Osteocyte (in vitro differentiated cells): ENCODE measurements at regions not wholly inside any gene's neighbourhood (a gene's known extent, or its start where the extent isn't known, plus 50 kb on each side); places are given as distances from the start of the nearest gene placed in this dataset.
A peak's percentile ranks its signal among the peaks of the same experiment; 100 is the strongest.

Source experiments
- DNase-seq: peaks from one replicate; pipeline ENCODE4 v3.0.0; 2021; ENCODE audit warnings: mixed read lengths; ENCODE audit not compliant: unreplicated experiment; ENCODE audit errors: extremely low spot score
- H3K27ac Mint-ChIP-seq: one replicate; pipeline ENCODE4 v1.8.0; 2021; ENCODE audit warnings: mild to moderate bottlenecking, mixed read lengths; ENCODE audit not compliant: unreplicated experiment
- H3K27me3 Mint-ChIP-seq: one replicate; pipeline ENCODE4 v1.8.0; 2021; ENCODE audit warnings: mixed read lengths; ENCODE audit not compliant: unreplicated experiment
- H3K36me3 Mint-ChIP-seq: one replicate; pipeline ENCODE4 v1.8.0; 2021; ENCODE audit warnings: mixed read lengths; ENCODE audit not compliant: unreplicated experiment
- H3K4me1 Mint-ChIP-seq: one replicate; pipeline ENCODE4 v1.8.0; 2021; ENCODE audit warnings: mixed read lengths; ENCODE audit not compliant: unreplicated experiment
- H3K4me3 Mint-ChIP-seq: one replicate; pipeline ENCODE4 v1.8.0; 2021; ENCODE audit warnings: mild to moderate bottlenecking, moderate library complexity, mixed read lengths; ENCODE audit not compliant: unreplicated experiment
- H3K9me3 Mint-ChIP-seq: one replicate; pipeline ENCODE4 v1.8.0; 2021; ENCODE audit warnings: mixed read lengths; ENCODE audit not compliant: unreplicated experiment
- CTCF ChIP-seq: fragments of 200-600 bp; sonication (generic); IDR thresholded peaks from 2 replicates; pipeline ENCODE4 v1.5.0; 2021; ENCODE audit warnings: antibody characterized with exemption, mild to moderate bottlenecking, moderate library complexity

DNA sequence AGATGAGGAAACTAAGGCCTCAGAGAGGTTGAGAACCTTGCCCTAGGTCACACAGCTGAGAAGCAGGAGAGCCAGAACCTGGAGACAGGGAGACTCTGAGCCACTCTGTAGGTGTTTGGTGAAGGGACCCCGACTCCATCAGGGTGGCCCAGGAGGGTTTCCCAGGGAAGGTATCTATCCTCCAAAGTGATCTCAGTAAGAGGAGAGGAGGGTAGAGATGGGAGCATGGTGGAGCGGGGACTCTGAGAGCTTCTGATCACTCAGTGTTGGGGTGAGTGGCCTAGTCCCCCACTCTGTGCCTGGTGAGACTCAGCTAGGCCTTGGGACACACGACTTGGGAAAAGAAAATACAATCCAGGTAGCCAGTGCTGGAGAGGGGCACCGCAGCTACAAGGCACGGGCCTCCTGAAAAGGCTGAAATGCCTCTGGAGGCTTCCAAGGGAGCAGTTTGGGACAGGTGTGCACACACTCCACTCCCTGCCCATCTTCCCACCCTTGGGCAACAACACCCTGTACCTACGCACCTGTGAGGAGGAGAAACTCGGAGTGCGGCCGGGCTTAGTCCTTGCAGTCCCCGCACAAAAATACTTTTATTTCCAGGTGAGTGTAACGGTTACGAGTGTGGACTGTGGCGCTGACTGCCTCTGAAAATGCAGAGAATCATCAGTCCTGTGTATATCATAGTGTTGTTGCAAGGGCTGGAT lies 80.8 kb downstream of the CAMK2N1 start:
- Mint-ChIP-seq H3K27me3 (peaks cover 9% of the 10 kb centered on the region), H3K4me3 (no peak overlapping the region), H3K36me3 (no peaks in the 10 kb centered on the region), H3K9me3 (no peaks in the 10 kb centered on the region), H3K4me1 (peaks cover 14% of the 10 kb centered on the region), H3K27ac (no peak overlapping the region)
- DNase-seq, result peak; percentile 51
- TF ChIP-seq CTCF, result no peak
